ENCODE measurements at regions not wholly inside any gene's neighbourhood (a gene's known extent, or its start where the extent isn't known, plus 50 kb on each side); places are given as distances from the start of the nearest gene placed in this dataset.

DNA sequence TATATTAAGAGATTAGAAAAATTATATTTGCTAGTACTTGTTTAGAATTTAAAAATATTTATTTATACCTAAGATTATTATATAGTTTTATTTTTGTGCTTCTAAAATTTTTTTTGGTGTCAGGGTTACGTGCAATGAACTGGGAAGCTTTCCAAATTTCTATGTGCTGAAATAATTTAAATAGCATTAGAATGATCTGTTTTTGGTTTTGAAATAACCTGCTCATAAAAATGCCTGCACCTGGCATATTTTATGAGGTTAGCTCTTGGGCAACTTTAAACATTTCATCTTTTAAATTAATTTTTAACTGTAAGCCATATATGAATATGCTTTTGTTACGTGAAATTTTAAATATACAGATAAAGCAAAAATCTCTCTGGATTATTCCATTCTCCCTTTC, 482.5 kb downstream of the GLRX3 start:
- H3K36me3 ChIP-seq: no peaks in the 10 kb centered on the region
- intact Hi-C loops (cut with DNase I): no loop called here
- TF ChIP-seq POLR2AphosphoS5 (IDR thresholded peaks at IDR 0.05) (no peak), POLR2A (IDR thresholded peaks at IDR 0.05) (no peak)
- TF ChIP-seq, protein P1, sequence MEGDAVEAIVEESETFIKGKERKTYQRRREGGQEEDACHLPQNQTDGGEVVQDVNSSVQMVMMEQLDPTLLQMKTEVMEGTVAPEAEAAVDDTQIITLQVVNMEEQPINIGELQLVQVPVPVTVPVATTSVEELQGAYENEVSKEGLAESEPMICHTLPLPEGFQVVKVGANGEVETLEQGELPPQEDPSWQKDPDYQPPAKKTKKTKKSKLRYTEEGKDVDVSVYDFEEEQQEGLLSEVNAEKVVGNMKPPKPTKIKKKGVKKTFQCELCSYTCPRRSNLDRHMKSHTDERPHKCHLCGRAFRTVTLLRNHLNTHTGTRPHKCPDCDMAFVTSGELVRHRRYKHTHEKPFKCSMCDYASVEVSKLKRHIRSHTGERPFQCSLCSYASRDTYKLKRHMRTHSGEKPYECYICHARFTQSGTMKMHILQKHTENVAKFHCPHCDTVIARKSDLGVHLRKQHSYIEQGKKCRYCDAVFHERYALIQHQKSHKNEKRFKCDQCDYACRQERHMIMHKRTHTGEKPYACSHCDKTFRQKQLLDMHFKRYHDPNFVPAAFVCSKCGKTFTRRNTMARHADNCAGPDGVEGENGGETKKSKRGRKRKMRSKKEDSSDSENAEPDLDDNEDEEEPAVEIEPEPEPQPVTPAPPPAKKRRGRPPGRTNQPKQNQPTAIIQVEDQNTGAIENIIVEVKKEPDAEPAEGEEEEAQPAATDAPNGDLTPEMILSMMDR (IDR thresholded peaks at IDR 0.05): no peak
- H3K9me3 ChIP-seq: no peaks in the 10 kb centered on the region
- H3K4me3 ChIP-seq: no peak overlapping the region
- WGBS: 38% methylated on average over 2 of the region's 2 CpGs
- H3K27me3 ChIP-seq (replicated peaks; ENCODE audit: insufficient read depth): peaks cover 2% of the 10 kb centered on the region
- no peak overlapping the region for H3K27ac ChIP-seq
- DNase-seq (ENCODE audit: low spot score): no peak
- no peaks in the 10 kb centered on the region for H3K4me1 ChIP-seq (replicated peaks)

DNA sequence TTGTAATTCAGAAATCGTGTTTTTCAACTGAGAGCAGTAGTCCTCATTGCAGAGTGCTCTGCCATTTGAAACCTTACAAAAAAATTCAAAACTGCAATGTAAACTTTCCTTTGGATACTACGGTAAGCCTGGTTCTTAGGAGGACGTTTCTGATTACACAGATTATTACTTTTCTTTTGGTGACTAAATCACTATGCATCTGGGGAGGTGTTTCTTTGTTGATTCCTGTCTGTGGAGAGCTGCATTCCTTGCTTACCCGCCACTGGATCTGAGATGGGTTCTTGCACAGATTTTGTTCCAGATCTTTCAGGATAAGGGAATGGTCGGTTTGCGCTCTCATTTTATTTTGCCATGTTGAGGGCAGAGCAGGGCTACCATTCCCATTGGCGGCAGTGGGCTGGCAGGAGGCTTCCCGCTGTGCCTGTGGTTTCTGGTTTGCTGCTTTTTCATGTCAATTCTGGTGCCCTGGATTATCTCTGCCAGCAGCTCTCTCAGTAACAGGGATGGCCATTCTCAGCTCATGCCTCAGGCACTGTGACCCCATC, 485.1 kb downstream of the GLRX3 start:
- WGBS: 56% methylated on average over 8 of the region's 8 CpGs
- peaks cover 2% of the 10 kb centered on the region for H3K27me3 ChIP-seq (replicated peaks; ENCODE audit: insufficient read depth)
- no peak for DNase-seq (ENCODE audit: low spot score)
- no peaks in the 10 kb centered on the region for H3K36me3 ChIP-seq
- TF ChIP-seq POLR2AphosphoS5 (IDR thresholded peaks at IDR 0.05): no peak
- H3K9me3 ChIP-seq: no peaks in the 10 kb centered on the region
- no peak overlapping the region for H3K4me3 ChIP-seq
- intact Hi-C loops (cut with DNase I): no loop called here
- no peak overlapping the region for H3K27ac ChIP-seq
- H3K4me1 ChIP-seq (replicated peaks): no peaks in the 10 kb centered on the region

DNA sequence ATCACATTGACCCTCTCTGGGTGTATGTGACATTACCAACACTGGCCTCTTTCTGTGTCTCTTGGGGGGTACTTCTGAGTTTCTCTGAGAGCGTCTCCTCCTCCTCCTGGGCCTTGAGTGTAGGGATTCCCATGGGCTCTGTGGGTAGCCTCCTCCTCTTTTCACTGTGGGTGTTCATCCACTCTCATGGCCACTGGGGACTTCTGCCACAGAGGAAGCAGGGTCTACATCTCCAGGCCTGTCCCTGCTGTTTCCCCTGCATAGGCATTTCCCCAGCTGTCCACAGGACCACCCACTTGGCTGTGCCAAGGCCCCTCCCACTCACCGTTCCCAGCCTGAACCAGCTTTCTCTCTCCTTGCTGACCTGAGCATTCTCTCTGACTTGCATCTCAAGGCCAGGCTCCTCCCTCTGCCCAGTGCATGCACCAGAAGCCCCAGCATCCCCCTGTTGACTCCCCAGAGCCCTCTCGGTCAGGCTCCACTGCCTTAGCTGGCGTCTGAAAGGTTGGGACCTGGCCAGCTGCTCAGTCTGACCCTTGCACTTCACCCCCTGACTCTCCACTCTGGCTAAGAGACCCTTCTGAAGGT, 487.6 kb downstream of the GLRX3 start:
- no peak for TF ChIP-seq POLR2AphosphoS5 (IDR thresholded peaks at IDR 0.05)
- TF ChIP-seq, protein P1 (IDR thresholded peaks at IDR 0.05): no peak
- TF ChIP-seq POLR2A (IDR thresholded peaks at IDR 0.05): no peak
- H3K36me3 ChIP-seq: no peaks in the 10 kb centered on the region
- H3K9me3 ChIP-seq: no peaks in the 10 kb centered on the region
- 49% methylated on average over 4 of the region's 4 CpGs for WGBS
- H3K27ac ChIP-seq: no peak overlapping the region
- H3K4me1 ChIP-seq (replicated peaks): no peaks in the 10 kb centered on the region
- peaks cover 2% of the 10 kb centered on the region for H3K27me3 ChIP-seq (replicated peaks; ENCODE audit: insufficient read depth)
- no peak for DNase-seq (ENCODE audit: low spot score)
- no peak overlapping the region for H3K4me3 ChIP-seq
- intact Hi-C loops (cut with DNase I): no loop called here

DNA sequence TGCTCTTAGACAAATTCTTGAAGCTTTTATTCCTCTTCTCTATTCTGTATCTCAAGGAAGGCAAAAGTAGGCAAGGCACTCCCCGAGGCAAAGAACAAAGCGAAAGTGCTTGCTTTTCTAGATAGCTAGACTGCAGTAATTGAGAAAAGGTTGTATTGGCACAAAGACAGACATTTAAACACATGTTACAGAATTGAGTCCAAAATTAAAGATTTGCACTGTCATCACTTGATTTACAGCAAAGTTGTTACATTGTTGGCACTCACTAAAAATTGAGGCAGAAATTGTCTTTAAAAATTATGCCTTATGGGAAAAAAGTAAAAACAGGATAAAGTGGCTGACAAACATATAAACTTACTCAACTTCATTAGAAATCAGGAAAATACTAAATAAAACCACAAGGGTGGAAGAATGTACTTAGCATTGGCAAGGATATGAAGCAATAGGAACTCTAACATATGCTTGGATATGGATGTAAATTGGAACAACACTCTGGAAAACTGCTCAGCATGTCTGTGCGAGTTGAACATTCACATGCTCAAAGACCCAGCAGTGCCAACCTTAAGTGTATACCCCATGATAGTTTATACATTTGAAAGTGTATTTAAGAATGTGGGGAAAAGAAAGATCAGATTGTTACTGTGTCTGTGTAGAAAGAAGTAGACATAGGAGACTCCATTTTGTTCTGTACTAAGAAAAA, 491.3 kb downstream of the GLRX3 start:
- Histone ChIP-seq H3K27me3 (replicated peaks; ENCODE audit: insufficient read depth) (peaks cover 4% of the 10 kb centered on the region), H3K27ac (no peak overlapping the region), H3K36me3 (no peaks in the 10 kb centered on the region), H3K9me3 (no peaks in the 10 kb centered on the region), H3K4me1 (replicated peaks) (no peaks in the 10 kb centered on the region), H3K4me3 (no peak overlapping the region)
- 64% methylated on average over 3 of the region's 3 CpGs for WGBS
- no peak for DNase-seq (ENCODE audit: low spot score)
- TF ChIP-seq, protein P1 (IDR thresholded peaks at IDR 0.05): no peak
- no peak for TF ChIP-seq POLR2AphosphoS5 (IDR thresholded peaks at IDR 0.05)
- TF ChIP-seq POLR2A (IDR thresholded peaks at IDR 0.05): no peak
- intact Hi-C loops (cut with DNase I): no loop called here

DNA sequence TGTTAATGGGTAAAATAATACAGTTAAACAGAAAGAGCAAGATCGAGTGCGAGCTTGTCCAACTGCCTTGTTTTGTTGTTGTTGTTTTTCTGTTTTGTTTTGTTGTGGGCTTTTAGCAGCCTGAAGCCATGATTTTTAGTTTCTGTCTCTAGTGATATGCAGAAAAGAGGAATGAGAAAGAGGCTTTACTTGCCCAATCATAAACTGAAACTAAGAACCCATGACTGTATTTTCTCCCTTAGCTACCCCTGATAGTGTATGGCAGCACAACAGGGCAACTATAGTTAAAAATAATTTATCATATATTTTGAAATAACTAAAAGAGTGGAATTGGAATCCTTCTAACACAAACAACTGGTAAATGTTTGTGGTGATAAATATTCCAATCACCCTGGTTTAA, 493.9 kb downstream of the GLRX3 start:
- TF ChIP-seq POLR2AphosphoS5 (IDR thresholded peaks at IDR 0.05) (no peak), POLR2A (IDR thresholded peaks at IDR 0.05) (no peak)
- TF ChIP-seq, protein P1 (IDR thresholded peaks at IDR 0.05): no peak
- no peaks in the 10 kb centered on the region for H3K36me3 ChIP-seq
- DNase-seq (ENCODE audit: low spot score): no peak
- H3K4me3 ChIP-seq: no peak overlapping the region
- H3K27me3 ChIP-seq (replicated peaks; ENCODE audit: insufficient read depth): peaks cover 2% of the 10 kb centered on the region
- H3K9me3 ChIP-seq: no peaks in the 10 kb centered on the region
- H3K4me1 ChIP-seq (replicated peaks): no peaks in the 10 kb centered on the region
- H3K27ac ChIP-seq: no peak overlapping the region
- 92% methylated on average over 2 of the region's 2 CpGs for WGBS
- intact Hi-C loops (cut with DNase I): no loop called here
